ENCODE measurements at regions not wholly inside any gene's neighbourhood (a gene's known extent, or its start where the extent isn't known, plus 50 kb on each side); places are given as distances from the start of the nearest gene placed in this dataset.

GRCh38 chr13:31965361-31966066, 66.1 kb upstream of the FRY start:
- no peak for DNase-seq

GRCh38 chr13:31967155-31967554, 64.4 kb upstream of the FRY start:
- no peak for DNase-seq

- DNase-seq: no peak
Measured at GRCh38 chr13:31968473-31968872, 63.1 kb upstream of the FRY start.

GRCh38 chr13:31970231-31970930, 61.2 kb upstream of the FRY start:
- no peak for DNase-seq

GRCh38 chr13:31972453-31972852, 59.1 kb upstream of the FRY start:
- no peak for DNase-seq

GRCh38 chr13:31978021-31978420, 53.6 kb upstream of the FRY start:
- DNase-seq: no peak

GRCh38 chr13:31980830-31981229, 50.7 kb upstream of the FRY start:
- no peak for DNase-seq

Data from NCI-H526 treated with DMSO at 0.1 percent for 48 hours (cell line).